HepG2 (cell line): ENCODE measurements at regions not wholly inside any gene's neighbourhood (a gene's known extent, or its start where the extent isn't known, plus 50 kb on each side); places are given as distances from the start of the nearest gene placed in this dataset.

Experiments
- ASH2L ChIP-seq: fragments of 300-600, 200-600 bp; sonication (generic); IDR thresholded peaks from 2 replicates; pipeline ENCODE4 v1.7.0; 2017; ENCODE audit warnings: low read depth, mild to moderate bottlenecking, moderate library complexity, mixed read lengths, low read length; ENCODE audit not compliant: insufficient read length
- GABPB1 ChIP-seq: IDR thresholded peaks from 2 replicates; pipeline ENCODE4 v1.6.1; 2016; ENCODE audit warnings: mild to moderate bottlenecking, missing genetic modification reagents, moderate library complexity, missing compliant biosample characterization
- IRF2 ChIP-seq: IDR thresholded peaks from 2 replicates; pipeline ENCODE4 v1.6.1; 2018; ENCODE audit warnings: missing genetic modification reagents, missing compliant biosample characterization
- JUNB ChIP-seq: sonication (generic); formaldehyde crosslinking; IDR thresholded peaks from 2 replicates; pipeline ENCODE4 v1.8.0; 2022; ENCODE audit warnings: missing genetic modification reagents, mild to moderate bottlenecking, borderline replicate concordance
- KAT2B ChIP-seq: fragments of 150-350 bp; IDR thresholded peaks from 2 replicates; pipeline ENCODE4 v1.6.1; 2014; ENCODE audit warnings: low read depth, low read length, borderline replicate concordance
- POGK ChIP-seq: sonication (generic); formaldehyde crosslinking; conservative IDR thresholded peaks from 2 replicates; pipeline ENCODE4 v1.8.0; 2022; ENCODE audit warnings: mild to moderate bottlenecking, moderate library complexity, missing genetic modification reagents
- TP53 ChIP-seq: sonication (generic); formaldehyde crosslinking; conservative IDR thresholded peaks from 2 replicates; pipeline ENCODE4 v1.4.0; 2020; ENCODE audit warnings: missing genetic modification reagents
- ZNF749 ChIP-seq: sonication (generic); formaldehyde crosslinking; IDR thresholded peaks from 2 replicates; pipeline ENCODE4 v1.8.0; 2022; ENCODE audit warnings: mild to moderate bottlenecking, missing genetic modification reagents, moderate library complexity, borderline replicate concordance
- ZNF776 ChIP-seq: sonication (generic); formaldehyde crosslinking; IDR thresholded peaks from 2 replicates; pipeline ENCODE4 v1.4.0; 2020; ENCODE audit warnings: mild to moderate bottlenecking, missing genetic modification reagents
- TF ChIP-seq, protein P1 (sequence below): sonication (generic); formaldehyde crosslinking; IDR thresholded peaks from 2 replicates; pipeline ENCODE4 v1.4.0; 2020; ENCODE audit warnings: missing genetic modification reagents
- TF ChIP-seq, protein P2 (sequence below), 2 experiments: sonication (generic) in 1 of 2; formaldehyde crosslinking in 1 of 2; IDR thresholded peaks; 2 replicates each; pipeline versions ENCODE4 v1.4.0 to v1.6.1; 2018 to 2020; ENCODE audit warnings: missing genetic modification reagents in 2 of 2, borderline replicate concordance in 1 of 2, low read depth in 1 of 2, mild to moderate bottlenecking in 1 of 2, missing biosample characterization in 1 of 2

GRCh38 chr18:75896865-75897264 is 469.4 kb upstream of the SMIM21 start:
- TF ChIP-seq ASH2L (no peak), JUNB (CRISPR knock-in tag) (no peak), KAT2B (no peak), POGK (CRISPR knock-in tag) (no peak), ZNF749 (CRISPR knock-in tag) (no peak), GABPB1 (CRISPR knock-in tag) (no peak), TP53 (CRISPR knock-in tag) (no peak), IRF2 (CRISPR knock-in tag) (no peak), ZNF776 (CRISPR knock-in tag) (no peak)
- TF ChIP-seq, protein P1, sequence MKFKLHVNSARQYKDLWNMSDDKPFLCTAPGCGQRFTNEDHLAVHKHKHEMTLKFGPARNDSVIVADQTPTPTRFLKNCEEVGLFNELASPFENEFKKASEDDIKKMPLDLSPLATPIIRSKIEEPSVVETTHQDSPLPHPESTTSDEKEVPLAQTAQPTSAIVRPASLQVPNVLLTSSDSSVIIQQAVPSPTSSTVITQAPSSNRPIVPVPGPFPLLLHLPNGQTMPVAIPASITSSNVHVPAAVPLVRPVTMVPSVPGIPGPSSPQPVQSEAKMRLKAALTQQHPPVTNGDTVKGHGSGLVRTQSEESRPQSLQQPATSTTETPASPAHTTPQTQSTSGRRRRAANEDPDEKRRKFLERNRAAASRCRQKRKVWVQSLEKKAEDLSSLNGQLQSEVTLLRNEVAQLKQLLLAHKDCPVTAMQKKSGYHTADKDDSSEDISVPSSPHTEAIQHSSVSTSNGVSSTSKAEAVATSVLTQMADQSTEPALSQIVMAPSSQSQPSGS, result no peak
- TF ChIP-seq, protein P2, sequence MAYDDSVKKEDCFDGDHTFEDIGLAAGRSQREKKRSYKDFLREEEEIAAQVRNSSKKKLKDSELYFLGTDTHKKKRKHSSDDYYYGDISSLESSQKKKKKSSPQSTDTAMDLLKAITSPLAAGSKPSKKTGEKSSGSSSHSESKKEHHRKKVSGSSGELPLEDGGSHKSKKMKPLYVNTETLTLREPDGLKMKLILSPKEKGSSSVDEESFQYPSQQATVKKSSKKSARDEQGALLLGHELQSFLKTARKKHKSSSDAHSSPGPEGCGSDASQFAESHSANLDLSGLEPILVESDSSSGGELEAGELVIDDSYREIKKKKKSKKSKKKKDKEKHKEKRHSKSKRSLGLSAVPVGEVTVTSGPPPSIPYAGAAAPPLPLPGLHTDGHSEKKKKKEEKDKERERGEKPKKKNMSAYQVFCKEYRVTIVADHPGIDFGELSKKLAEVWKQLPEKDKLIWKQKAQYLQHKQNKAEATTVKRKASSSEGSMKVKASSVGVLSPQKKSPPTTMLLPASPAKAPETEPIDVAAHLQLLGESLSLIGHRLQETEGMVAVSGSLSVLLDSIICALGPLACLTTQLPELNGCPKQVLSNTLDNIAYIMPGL (CRISPR knock-in tag; IDR thresholded peaks at IDR 0.05; ENCODE audit: borderline replicate concordance in 1 of 2, low read depth in 1 of 2), result no peak
